Endothelial cell (in vitro differentiated cells): ENCODE measurements at regions not wholly inside any gene's neighbourhood (a gene's known extent, or its start where the extent isn't known, plus 50 kb on each side); places are given as distances from the start of the nearest gene placed in this dataset.

ENCODE experiments used
- DNase-seq: peaks from one replicate; pipeline ENCODE4 v3.0.0; 2021; ENCODE audit warnings: low spot score
- H3K27ac Mint-ChIP-seq: one replicate; pipeline ENCODE4 v1.8.0; 2021; ENCODE audit warnings: mixed read lengths, inconsistent platforms; ENCODE audit not compliant: unreplicated experiment
- H3K27me3 Mint-ChIP-seq: one replicate; pipeline ENCODE4 v1.8.0; 2021; ENCODE audit warnings: mild to moderate bottlenecking, moderate library complexity, mixed read lengths, inconsistent platforms; ENCODE audit not compliant: unreplicated experiment
- H3K36me3 Mint-ChIP-seq: one replicate; pipeline ENCODE4 v1.8.0; 2021; ENCODE audit warnings: mild to moderate bottlenecking, low read depth, mixed read lengths, inconsistent platforms; ENCODE audit not compliant: unreplicated experiment
- H3K4me1 Mint-ChIP-seq: one replicate; pipeline ENCODE4 v1.8.0; 2021; ENCODE audit warnings: mild to moderate bottlenecking, mixed read lengths, inconsistent platforms; ENCODE audit not compliant: unreplicated experiment
- H3K4me3 Mint-ChIP-seq: one replicate; pipeline ENCODE4 v1.8.0; 2021; ENCODE audit warnings: mild to moderate bottlenecking, mixed read lengths, inconsistent platforms; ENCODE audit not compliant: unreplicated experiment
- H3K9me3 Mint-ChIP-seq: one replicate; pipeline ENCODE4 v1.8.0; 2021; ENCODE audit warnings: mixed read lengths, inconsistent platforms; ENCODE audit not compliant: unreplicated experiment
- TF ChIP-seq, protein P1 (sequence below): fragments of 200-600 bp; sonication (generic); IDR thresholded peaks from one replicate; pipeline ENCODE4 v1.5.0; 2021; ENCODE audit warnings: antibody characterized with exemption; ENCODE audit not compliant: unreplicated experiment

GRCh38 chr22:22752556-22753477, 108.4 kb downstream of the GGTLC2 start:
- TF ChIP-seq, protein P1, sequence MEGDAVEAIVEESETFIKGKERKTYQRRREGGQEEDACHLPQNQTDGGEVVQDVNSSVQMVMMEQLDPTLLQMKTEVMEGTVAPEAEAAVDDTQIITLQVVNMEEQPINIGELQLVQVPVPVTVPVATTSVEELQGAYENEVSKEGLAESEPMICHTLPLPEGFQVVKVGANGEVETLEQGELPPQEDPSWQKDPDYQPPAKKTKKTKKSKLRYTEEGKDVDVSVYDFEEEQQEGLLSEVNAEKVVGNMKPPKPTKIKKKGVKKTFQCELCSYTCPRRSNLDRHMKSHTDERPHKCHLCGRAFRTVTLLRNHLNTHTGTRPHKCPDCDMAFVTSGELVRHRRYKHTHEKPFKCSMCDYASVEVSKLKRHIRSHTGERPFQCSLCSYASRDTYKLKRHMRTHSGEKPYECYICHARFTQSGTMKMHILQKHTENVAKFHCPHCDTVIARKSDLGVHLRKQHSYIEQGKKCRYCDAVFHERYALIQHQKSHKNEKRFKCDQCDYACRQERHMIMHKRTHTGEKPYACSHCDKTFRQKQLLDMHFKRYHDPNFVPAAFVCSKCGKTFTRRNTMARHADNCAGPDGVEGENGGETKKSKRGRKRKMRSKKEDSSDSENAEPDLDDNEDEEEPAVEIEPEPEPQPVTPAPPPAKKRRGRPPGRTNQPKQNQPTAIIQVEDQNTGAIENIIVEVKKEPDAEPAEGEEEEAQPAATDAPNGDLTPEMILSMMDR, result no peak
- Mint-ChIP-seq H3K4me1 (peaks cover 5% of the 10 kb centered on the region), H3K27me3 (peaks cover 8% of the 10 kb centered on the region), H3K27ac (no peak overlapping the region), H3K36me3 (no peaks in the 10 kb centered on the region), H3K4me3 (no peak overlapping the region), H3K9me3 (no peaks in the 10 kb centered on the region)
- DNase-seq, result no peak

DNA sequence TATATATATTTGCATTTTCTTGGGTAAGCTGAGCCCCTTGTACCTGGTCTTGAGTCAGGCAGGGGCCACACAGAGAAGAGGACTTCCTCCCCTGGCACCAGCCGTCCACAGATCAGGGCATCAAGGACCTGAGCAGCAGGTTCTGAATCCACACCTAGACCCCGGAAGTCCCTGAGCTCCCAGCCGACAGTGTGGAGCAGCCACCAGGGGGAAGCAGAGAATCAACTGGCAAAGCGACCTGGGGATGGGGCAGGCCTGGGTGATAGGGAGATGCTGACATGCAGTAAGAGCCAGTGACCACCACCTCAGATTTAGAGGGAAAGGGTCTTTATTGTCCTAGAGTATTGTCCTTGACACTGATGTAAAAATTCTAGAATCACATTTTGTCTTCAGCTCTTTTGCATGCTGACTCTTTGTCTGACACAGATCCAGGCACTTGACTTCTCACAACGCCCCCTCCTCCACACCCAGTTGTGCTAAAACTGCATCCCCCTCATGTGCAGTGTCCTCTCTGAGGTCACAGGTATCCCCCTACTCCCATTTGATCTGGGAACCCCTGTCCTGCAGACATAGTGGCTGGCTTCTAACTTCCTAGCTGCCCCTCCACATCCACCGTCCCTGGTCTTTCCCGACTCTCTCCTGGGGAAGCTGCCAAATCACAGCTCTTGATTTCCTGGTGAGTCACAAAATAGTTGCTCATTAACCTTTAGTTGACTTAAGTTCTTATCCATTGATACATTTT, 109.3 kb downstream of the GGTLC2 start:
- H3K36me3 Mint-ChIP-seq, result no peaks in the 10 kb centered on the region

DNA sequence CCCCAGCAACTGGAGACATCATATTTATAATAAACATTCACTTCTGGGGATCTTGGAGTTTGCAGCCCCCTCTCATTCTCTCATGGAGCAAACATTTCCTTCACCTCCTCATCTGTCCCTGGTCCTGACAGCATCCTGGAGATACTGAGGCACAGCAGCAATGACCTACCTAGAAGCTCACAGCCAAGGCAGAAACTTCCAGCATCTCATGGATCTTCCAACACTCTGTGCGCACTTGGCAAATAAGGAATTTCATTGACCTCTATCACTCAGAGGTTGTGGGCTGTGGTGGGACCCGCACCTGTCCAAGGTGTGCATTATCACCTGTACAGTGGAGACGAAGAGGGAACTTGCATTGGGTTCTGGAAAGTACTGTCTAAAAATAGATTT, 109.8 kb downstream of the GGTLC2 start:
- Mint-ChIP-seq H3K36me3 (no peaks in the 10 kb centered on the region), H3K27ac (no peak overlapping the region), H3K27me3 (peaks cover 5% of the 10 kb centered on the region), H3K4me1 (peaks cover 8% of the 10 kb centered on the region), H3K9me3 (no peaks in the 10 kb centered on the region), H3K4me3 (no peak overlapping the region)
- TF ChIP-seq, protein P1, result no peak
- no peak for DNase-seq

More for the DNA sequence above, 109.3 kb downstream of the GGTLC2 start:
- TF ChIP-seq, protein P1, result peak; percentile 61
- H3K9me3 Mint-ChIP-seq, result no peaks in the 10 kb centered on the region
- peaks cover 2% of the 10 kb centered on the region for H3K4me1 Mint-ChIP-seq
- peaks cover 8% of the 10 kb centered on the region for H3K27me3 Mint-ChIP-seq
- DNase-seq, result peak; percentile 77
- no peak overlapping the region for H3K4me3 Mint-ChIP-seq
- no peak overlapping the region for H3K27ac Mint-ChIP-seq

- H3K27me3 Mint-ChIP-seq, result peaks cover 4% of the 10 kb centered on the region
- H3K27ac Mint-ChIP-seq, result no peak overlapping the region
- H3K36me3 Mint-ChIP-seq, result no peaks in the 10 kb centered on the region
- peaks cover 14% of the 10 kb centered on the region for H3K4me1 Mint-ChIP-seq
- TF ChIP-seq, protein P1, result no peak
- no peak for DNase-seq
- no peaks in the 10 kb centered on the region for H3K9me3 Mint-ChIP-seq
- no peak overlapping the region for H3K4me3 Mint-ChIP-seq
Measured at GRCh38 chr22:22754961-22755777, 110.8 kb downstream of the GGTLC2 start.
